Activated CD8-positive, alpha-beta memory T cell treated with anti-CD3 and anti-CD28 coated beads, Interleukin-2, amount 50 U/mL, for 4 hours (primary cell): ENCODE measurements at regions not wholly inside any gene's neighbourhood (a gene's known extent, or its start where the extent isn't known, plus 50 kb on each side); places are given as distances from the start of the nearest gene placed in this dataset.

Experiments used
- DNase-seq: peaks from one replicate; pipeline ENCODE4 v3.0.0-alpha.2; 2020

DNA sequence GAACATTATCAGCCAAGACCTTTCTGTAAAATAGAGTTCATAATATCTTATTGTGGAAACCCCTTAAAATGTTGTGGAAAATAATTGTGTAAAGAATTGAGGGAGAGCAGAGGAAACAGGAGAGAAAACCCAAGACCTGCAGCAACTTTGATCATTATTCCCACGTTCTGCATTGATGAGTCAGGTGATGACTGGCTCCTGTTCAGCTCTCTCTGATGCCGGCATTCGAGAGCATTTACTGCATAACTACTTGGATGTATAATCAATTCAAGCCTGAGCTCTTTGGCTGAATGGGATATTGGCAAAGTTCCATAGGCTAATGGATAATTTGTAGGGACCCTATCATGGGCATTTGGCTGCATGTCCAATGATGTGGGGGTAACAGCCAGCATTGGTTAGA lies 176.3 kb upstream of the ARID2 start:
- DNase-seq = no peak

DNA sequence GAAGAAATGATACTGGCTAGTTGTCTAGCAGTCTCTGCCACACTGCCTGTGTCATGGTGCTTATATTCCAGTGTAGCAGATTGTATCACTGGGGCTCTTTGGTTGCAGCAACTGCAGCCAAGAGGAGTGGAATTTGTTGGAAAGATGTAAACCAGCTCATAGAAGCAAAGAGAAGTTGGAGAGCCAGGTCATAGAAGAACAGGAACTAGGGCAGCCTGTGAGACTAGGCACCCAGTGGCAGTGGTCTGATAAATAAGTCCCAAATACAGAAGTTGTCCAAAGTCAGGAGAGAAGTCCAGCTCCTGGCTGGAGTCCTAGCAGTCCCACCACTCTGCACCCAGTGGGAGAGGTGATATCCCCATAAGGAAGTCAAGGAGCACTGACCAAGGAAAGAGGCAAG lies 172.5 kb upstream of the ARID2 start:
- DNase-seq = no peak

DNA sequence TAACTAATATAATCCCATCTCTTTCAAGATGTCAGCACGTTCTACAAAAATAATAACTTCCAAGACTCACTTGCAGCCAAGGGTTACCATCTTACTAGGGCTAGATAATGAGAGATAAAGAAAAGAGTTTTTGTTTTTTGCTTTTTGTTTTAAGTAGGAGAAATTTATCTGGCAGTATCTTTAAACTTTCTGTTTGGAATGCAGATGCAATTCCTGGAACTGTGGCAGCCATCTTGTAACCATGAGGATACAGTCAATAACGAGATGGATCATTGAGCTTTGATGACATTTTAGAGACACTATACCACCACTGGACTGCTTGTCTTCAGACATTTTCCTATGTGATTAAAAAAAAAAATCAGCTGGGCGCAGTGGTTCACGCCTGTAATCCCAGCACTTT lies 171.2 kb upstream of the ARID2 start:
- no peak for DNase-seq

DNA sequence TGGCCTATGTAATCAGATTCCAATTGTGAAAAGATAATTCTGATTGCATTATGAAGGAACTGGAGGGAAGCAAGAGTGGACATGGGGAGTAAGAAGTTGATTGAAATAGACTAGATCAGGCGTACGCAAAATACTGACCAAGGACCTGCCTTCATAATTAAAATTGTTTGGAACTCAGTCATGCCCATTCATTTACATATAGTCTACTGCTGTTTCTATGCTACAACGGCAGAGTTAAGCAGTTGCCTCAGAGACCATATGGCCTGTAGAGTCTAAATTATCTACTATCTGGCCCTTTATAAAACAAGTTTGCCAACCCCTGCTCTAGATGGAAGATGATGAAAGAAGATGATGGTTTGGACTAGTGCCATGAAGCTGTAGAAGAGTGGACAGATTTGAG lies 170.0 kb upstream of the ARID2 start:
- DNase-seq = no peak

DNA sequence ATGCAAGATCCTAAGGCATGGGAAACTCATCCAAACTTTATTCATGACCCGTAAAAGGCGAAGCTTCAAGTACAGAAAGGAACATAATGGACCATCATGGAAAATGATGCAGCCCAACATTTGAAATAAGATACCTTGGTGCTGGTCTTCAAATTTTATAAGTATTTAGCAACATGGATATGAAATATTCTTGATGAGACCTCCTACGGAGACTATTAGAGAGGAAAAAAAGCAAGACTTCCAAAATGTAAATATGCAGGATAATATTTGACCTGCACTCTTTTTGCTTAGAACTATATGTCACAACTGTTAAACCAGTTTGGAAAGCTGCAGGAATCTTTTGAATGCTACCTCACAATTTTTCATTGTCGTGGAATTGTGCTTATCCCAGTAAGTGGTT lies 168.8 kb upstream of the ARID2 start:
- DNase-seq = no peak

DNA sequence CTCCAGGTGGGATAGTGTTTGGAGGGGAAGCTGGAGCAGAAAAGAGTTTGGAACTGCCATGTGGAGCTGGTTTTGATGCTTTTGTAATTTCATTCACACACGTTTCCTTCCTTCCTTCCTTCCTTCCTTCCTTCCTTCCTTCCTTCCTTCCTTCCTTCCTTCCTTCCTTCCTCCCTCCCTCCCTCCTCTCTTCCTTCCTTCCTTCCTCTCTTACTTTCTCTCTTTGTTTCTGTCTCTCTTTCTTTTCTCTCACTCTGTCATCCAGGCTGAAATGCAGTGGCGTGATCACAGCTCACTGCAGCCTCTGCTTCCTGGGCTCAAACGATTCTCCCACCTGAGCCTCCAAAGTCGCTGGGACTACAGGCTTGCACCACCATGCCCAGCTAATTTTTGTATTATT lies 168.0 kb upstream of the ARID2 start:
- DNase-seq = no peak

DNA sequence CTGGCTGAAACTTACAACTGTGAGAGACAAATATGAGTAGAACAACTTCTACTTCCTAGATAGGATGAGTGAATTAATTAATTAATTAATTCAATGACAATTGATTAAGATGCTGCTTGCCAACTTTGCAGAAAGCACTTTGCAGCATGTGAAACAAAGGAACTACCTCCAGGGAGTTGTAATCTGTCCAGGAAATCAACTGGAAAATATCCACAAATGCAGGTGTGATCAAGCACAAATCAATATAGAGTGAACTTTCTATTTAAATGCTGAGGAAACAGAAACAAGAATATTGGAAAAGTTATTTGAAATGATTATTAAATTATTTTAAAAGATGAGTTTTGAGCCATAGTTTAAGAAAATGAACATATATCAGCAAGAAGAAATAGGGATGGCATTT lies 163.9 kb upstream of the ARID2 start:
- DNase-seq = no peak

DNA sequence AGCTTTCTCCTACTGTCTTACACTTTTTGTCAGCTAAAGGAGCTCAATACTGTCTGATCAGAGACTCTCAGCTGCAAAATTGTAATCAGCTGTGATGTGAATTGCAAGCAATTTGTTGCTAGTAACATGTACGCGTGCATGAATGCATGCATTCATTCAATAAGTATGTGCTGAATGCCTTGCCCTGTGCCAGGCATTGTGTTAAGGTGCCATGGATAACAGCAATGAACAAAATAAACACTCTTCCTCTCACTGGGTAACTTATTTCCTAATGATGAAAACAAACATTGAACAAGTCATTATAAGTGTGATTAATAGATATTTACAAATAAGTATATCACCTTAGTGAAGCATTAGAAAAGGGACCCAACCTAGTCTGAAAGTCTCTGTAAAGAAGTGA lies 163.2 kb upstream of the ARID2 start:
- DNase-seq = no peak

DNA sequence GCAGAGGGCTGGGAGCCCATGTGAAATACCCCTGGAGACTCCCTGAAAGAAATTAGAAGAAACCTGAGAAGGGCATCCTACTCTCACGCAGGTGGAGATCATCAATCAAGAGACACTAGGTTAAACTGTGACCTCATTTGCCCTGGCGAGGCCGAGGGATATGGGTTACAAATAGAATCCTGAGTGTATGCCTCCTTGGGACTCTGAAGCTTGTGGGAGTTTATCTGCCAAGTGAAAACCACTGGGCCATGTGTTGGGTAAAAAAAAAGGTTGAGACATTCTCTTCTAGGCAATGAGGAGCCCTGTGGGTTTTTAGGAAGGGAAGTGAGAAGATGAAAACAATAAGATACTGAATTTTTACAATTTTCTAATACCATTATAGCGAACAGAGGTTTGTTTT lies 160.7 kb upstream of the ARID2 start:
- DNase-seq = no peak

DNA sequence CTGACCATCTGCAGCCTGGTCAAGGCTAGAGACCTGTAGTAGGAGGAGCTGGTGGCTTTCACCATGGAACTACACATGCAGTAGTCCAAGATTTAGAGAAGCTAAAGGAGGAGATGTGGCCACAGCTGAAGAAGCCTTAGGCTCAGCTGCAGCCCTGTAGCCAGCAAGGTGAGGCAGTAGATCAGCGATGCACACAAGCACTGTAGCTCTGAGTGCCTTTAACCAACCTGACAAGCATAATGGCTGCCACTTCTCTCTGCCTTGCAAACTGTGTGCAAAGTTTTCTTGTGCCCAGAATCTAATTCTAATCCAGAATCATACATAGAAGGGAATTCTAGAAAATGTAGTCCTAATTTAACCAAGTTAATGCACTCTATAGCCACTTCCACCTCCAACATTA lies 159.0 kb upstream of the ARID2 start:
- no peak for DNase-seq

DNA sequence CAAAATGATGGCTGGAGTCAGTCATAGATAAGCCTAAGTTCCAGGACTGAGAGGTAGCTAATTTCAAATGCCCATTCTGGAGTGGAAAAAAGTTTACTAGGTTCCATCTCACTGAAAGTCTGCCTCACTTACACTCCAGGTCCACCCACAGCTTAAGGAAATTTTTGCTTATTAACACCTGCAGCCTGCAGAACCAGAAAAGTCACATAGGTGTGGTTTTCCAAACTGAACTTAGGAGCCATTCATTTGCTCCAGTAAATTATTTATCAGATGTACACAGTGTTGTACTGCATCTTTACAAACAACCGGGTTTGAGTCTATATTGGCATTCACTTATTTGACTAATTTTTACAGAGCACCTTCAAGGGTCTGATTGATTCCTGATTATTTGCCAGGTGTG lies 157.4 kb upstream of the ARID2 start:
- DNase-seq = no peak

DNA sequence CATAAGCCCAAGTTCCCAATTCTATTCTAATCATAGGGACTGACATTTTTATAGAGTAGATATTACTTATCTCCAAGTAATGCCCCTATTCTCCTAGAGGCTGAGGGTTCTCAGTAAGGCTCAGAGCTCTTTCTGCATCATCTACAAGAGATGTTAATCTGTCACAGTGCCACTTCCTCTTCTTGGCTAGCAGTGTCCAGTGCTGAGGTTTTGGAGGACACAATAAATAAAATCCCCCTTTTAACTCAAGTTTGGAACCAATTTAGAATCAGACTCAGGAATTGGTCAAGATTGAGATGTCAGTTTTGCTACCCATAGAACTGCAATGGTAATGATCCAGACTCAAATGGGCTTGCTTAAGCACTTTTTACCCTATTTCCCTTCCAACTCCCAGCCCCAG lies 154.1 kb upstream of the ARID2 start:
- no peak for DNase-seq

DNA sequence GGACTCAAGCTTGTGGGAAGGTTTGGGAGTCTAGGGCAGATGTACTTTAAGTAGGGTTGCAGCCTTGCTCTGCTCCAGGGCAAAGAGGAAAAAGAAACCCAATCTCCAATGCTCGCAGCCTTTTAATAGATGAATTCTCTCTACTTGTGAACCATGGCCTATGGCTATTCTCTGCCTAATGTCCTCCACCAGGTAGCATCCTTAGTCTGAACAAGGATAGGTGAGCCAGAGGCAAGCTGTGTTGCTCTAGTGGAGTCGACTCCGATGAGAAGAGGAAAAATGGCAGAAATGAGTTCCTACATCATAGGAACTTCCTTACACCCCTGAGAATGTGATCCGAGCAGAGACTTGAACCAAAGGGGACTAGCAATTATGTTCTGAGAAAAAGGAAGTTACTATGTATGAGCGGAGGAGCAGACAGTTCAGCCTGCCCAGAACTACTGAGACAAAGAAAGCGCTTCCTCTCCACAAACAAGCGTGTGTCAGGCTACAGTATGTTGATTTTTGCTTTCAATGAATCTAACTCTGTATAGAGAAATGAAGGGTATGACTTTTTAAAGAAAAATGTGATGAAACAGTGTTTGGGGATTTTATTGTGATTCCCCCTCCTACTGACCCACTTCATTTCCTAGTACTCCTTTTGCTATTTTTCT lies 153.6 kb upstream of the ARID2 start:
- DNase-seq = no peak

DNA sequence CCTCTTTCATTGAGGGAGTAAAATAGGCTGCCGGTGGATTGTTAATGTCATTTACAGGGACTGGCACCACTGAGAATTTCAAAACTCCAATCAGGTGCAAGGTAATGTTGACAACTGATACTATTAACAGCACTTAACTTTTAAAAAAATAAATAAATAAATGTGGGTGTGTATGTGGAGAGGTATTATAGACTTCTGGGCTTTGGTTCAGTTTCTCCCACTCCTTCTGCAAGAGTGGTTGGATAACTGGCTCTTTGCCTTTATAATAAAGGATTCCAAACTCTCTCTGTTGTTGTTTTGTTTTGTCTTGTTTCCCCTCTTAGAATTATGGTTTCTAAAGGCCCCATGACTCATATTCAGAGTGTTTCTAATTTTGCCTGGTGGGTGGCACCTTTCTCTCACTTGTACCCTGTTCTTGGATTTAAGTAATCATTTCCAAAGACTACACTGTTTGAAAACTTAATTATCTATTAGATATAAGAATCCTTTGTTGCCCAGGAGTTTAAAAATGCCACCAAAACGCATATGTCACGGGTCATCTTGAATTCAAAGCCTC lies 151.6 kb upstream of the ARID2 start:
- no peak for DNase-seq

DNA sequence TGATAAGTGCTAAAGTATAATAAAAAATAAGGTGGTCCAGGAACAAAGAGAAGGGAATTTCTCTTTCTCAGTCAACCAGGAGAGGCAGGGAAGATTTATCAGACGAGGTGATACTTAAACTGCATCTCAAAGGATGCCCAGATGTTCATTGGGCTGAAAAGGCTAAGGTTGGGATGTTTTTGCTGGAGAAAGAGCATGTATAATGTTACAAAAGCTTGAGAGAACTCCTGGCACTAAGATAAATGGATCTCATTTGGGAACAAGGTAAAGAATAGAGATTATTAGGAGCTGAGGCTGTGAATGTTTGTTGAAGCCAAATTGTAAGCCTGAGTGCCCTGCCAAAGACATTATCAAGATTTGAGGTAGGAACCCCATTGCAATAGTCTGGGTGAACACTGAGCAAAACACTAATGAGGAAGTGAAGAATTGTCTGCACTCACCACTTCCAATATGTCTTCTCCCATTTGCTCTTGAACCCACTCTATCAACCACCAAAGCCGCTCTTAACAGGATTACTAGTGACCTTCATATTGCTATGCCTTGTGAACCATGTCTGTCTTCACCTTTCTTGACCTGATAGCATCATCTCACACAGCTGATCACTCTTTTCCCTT lies 149.0 kb upstream of the ARID2 start:
- DNase-seq = no peak

DNA sequence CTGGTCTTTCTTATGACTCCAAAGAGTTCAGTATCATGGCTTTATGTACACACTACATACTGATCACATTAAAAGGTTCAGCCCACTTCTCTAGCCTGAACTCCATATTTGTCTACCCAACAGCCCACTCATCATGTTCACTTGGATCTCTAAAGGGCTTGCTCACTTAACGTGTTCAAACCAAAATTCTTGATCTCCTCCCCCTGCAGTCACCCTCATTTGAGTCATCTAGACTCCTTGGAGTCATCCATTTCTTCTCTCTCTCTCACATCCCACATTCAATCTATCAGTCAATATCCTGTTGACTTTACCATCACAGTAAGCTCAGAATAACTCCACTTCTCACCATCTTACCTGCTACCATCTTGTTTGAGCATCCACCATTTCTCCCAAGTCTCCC lies 148.4 kb upstream of the ARID2 start:
- no peak for DNase-seq

DNA sequence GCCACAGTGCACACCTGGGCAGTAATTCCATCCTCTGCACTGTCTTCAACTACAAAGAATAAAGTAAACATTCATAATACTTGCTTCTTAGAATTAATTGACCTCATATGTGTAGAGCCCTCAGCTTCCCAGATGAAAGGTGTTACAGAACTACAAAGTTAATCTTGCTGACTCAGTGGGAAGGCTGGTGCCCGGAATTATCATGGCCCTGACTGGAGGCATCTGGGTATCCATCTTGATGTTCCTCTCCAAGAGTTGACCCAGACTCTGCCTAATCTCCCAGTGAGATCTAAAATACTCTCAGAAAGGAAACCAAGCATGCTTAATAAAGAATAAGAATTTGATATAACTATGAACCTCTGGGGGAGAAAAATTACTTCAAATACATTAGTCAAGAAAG lies 147.0 kb upstream of the ARID2 start:
- no peak for DNase-seq

DNA sequence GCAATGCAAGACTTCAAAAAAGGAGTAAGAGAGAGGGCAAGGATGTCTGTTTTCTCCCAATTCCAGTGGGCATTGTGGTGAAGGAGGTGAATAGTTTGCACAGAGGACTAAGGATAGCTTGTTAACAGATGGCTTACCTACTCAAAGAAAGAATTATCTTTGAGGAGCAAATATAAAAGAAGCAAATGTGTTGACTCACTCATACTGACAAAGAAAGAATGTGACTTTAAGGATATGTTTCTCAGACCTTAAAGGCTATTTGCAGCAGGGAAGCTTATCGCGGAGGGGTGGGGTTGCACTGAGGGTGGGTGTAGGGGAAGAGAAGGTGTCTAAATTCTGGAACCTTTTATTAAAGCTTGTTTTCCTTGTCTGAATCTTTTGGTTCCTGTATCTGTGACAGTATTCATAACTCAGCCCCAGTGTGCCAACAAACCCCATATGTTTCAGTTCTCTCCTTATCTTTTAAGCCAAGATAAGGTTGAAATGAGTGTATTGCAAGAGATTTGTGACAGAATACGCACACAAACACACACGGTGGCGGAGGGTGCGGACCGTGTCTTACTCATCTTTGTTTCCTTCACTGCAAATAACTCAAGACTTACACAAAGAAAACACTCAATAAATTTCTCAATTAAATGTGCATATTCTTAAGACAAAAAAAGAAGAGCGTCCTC lies 146.4 kb upstream of the ARID2 start:
- no peak for DNase-seq

DNA sequence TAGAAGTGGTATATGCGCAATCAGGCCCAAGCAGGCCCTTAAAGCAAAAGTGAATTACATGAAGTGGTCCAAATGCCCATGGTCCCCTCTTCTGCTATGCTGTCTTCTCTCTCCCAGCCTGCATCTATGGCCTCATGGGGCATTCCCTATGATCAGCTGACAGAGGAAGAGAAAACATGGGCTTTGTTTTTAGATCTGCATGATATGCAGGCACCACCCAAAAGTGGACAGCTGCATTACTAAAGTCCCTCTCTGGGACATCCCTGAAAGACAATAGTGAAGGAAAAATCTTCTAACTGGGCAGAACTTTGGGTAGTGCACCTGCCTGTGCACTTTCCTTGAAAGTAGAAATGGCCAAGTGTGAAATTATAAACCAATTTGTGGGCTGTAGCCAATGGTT lies 145.2 kb upstream of the ARID2 start:
- no peak for DNase-seq

DNA sequence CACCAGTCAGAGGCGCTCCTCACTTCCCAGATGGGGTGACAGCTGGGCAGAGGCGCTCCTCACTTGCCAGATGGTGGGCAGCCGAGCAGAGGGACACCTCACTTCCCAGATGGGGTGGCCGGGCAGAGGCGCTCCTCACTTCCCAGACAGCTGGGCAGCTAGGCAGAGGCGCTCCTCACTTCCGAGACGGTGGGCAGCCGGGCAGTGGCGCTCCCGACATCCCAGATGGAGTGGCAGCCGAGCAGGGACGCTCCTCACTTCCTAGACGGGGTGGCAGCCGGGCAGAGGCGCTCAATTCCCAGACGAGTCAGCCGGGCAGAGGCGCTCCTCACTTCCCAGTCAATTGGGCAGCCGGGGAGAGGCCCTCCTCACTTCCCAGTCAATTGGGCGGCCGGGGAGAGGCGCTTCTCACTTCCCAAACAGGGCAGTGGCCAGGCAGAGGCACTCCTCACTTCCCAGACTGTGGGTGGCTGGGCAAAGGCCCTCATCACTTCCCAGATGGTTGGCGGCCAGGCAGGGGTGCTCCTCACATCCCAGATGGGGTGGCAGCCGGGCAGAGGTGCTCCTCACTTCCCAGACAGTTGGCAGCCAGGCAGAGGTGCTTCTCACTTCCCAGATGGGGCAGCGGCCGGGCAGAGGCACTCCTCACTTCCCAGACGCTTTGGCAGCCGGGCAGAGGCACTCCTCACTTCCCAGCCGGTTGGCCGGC lies 143.8 kb upstream of the ARID2 start:
- DNase-seq = no peak

DNA sequence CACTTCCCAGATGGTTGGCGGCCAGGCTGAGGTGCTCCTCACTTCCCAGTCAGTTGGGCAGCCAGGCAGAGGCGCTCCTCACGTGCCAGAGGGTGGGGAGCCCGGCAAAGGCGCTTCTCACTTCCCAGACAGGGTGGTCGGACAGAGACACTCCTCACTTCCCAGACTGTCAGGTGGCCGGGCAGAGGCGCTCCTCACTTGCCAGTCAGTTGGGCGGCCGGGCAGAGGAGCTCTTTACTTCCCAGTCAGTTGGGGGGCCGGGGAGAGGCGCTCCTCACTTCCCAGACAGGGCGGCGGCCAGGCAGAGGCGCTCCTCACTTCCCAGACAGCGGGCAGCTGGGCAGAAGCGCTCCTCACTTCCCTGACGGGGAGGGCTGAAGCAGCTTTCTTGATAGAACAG lies 143.0 kb upstream of the ARID2 start:
- no peak for DNase-seq

DNA sequence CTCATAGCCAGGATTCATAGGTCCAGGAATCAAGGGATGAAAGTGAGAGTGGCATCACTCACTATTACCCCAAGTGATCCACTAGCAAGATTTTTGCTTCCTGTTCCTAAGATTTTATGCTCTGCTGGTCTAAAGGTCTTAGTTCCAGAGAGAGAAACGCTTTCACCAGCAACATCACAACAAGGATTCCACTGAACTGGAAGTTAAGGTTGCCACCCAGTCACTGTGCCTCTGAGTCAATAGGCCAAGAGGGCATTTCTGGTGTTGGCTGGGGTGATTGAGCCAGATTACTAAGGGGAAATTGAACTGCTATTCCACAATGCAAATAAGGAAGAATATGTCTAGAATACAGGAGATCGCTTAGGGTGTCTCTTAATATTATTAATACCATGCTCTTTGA lies 142.5 kb upstream of the ARID2 start:
- no peak for DNase-seq

DNA sequence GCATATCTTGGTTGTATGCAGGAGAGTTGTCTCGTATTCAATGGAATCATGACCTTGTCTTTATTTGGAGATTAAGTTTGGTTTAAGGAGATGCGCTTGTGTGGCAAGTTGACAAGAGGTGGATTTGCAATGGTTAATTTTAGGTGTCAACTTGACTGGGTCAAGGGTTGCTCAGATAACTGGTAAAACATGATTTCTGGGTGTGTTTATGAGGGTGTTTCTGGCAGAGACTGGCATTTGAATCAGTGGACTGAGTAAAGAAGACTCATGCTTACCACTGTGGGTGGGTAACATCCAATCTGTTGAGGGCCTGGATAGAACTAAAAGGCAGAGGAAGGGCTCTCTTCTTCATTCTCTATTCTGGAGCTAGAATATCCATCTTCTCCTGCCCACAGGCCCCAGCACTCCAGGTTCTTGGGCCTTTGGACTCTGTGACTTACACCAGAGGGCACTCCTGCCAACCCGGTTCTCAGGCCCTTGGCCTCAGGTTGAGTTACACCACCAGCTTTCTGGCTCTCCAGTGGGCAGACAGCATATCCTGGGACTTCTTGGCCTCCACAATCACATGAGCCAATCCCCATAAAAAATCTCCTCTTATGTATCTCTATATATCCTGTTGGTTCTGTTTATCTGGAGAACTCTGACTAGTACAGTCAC lies 141.5 kb upstream of the ARID2 start:
- DNase-seq = no peak
